HEK293T (cell line): ENCODE measurements at regions not wholly inside any gene's neighbourhood (a gene's known extent, or its start where the extent isn't known, plus 50 kb on each side); places are given as distances from the start of the nearest gene placed in this dataset.

ENCODE experiments used
- ARNT ChIP-seq: fragments of 450-650 bp; IDR thresholded peaks from 2 replicates; pipeline ENCODE4 v1.6.1; 2017; ENCODE audit warnings: mild to moderate bottlenecking
- BHLHE40 ChIP-seq: fragments of 450-650 bp; IDR thresholded peaks from 2 replicates; pipeline ENCODE4 v1.6.1; 2016; ENCODE audit warnings: mild to moderate bottlenecking, moderate library complexity, borderline replicate concordance
- CTBP1 ChIP-seq: fragments of 450-650 bp; IDR thresholded peaks from 2 replicates; pipeline ENCODE4 v1.6.1; 2016; ENCODE audit warnings: borderline replicate concordance
- ELF4 ChIP-seq: fragments of 450-650 bp; IDR thresholded peaks from 2 replicates; pipeline ENCODE4 v1.6.1; 2017; ENCODE audit warnings: antibody characterized with exemption
- FOXA1 ChIP-seq: fragments of 450-650 bp; IDR thresholded peaks from 2 replicates; pipeline ENCODE4 v1.6.1; 2016; ENCODE audit warnings: mild to moderate bottlenecking
- FOXK2 ChIP-seq: fragments of 450-650 bp; IDR thresholded peaks from 2 replicates; pipeline ENCODE4 v1.6.1; 2016; ENCODE audit warnings: mild to moderate bottlenecking
- FOXM1 ChIP-seq: fragments of 450-650 bp; IDR thresholded peaks from 2 replicates; pipeline ENCODE4 v1.6.1; 2017; ENCODE audit warnings: mild to moderate bottlenecking, borderline replicate concordance
- HDGF ChIP-seq: fragments of 450-650 bp; IDR thresholded peaks from 2 replicates; pipeline ENCODE4 v1.6.1; 2017; ENCODE audit warnings: antibody characterized with exemption, borderline replicate concordance
- L3MBTL2 ChIP-seq: fragments of 450-650 bp; conservative IDR thresholded peaks from 2 replicates; pipeline ENCODE4 v1.6.1; 2016; ENCODE audit warnings: mild to moderate bottlenecking
- NFRKB ChIP-seq: fragments of 450-650 bp; IDR thresholded peaks from 2 replicates; pipeline ENCODE4 v1.6.1; 2016; ENCODE audit warnings: mild to moderate bottlenecking, moderate library complexity
- SP1 ChIP-seq: fragments of 450-650 bp; IDR thresholded peaks from 2 replicates; pipeline ENCODE4 v1.6.1; 2017
- TARDBP ChIP-seq: fragments of 450-650 bp; IDR thresholded peaks from 2 replicates; pipeline ENCODE4 v1.6.1; 2016
- ZNF384 ChIP-seq: fragments of 450-650 bp; IDR thresholded peaks from 2 replicates; pipeline ENCODE4 v1.6.1; 2016
- TF ChIP-seq, protein P1 (sequence below): fragments of 450-650 bp; IDR thresholded peaks from 2 replicates; pipeline ENCODE4 v1.6.1; 2016

DNA sequence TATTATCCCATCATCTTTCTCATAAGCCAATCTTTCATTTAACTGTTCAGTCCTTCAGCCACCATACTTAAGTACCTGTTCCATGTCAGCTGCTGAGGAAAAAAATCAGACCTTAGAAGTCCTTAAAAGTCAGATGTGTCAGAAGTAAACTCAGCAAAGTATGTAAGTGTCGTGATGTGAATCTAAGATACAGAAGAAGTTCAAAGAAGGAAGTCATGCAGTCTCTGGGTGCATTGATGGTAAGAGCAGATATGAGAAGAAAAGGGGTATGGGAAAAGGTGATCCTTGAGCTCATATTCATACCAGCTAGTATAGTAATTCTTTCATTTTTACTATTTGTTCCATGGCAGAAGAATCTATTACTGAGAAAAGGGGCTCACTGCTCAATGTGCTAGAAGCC, 259.4 kb upstream of the CD180 start:
- no peak for TF ChIP-seq HDGF
- TF ChIP-seq TARDBP: no peak
- no peak for TF ChIP-seq ELF4
- no peak for TF ChIP-seq BHLHE40
- no peak for TF ChIP-seq FOXM1
- no peak for TF ChIP-seq ARNT
- TF ChIP-seq FOXA1: no peak
- TF ChIP-seq, protein P1, sequence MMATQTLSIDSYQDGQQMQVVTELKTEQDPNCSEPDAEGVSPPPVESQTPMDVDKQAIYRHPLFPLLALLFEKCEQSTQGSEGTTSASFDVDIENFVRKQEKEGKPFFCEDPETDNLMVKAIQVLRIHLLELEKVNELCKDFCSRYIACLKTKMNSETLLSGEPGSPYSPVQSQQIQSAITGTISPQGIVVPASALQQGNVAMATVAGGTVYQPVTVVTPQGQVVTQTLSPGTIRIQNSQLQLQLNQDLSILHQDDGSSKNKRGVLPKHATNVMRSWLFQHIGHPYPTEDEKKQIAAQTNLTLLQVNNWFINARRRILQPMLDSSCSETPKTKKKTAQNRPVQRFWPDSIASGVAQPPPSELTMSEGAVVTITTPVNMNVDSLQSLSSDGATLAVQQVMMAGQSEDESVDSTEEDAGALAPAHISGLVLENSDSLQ: no peak
- TF ChIP-seq ZNF384: no peak
- TF ChIP-seq SP1: no peak
- no peak for TF ChIP-seq L3MBTL2
- no peak for TF ChIP-seq NFRKB
- no peak for TF ChIP-seq FOXK2
- no peak for TF ChIP-seq CTBP1
